SK-N-SH treated with all-trans-retinoic acid at 6 μM for 48 hours (cell line): ENCODE measurements at regions not wholly inside any gene's neighbourhood (a gene's known extent, or its start where the extent isn't known, plus 50 kb on each side); places are given as distances from the start of the nearest gene placed in this dataset.
"Not testable (repeated sequence)": the region's sequence is repeated elsewhere in the genome, so short reads cannot be mapped to it uniquely, and the experiment has no call there.

Experiments used
- ATAC-seq: fragments of 200-7000 bp; cut with Tn5 transposase; 3 replicates; pipeline ENCODE4 v1.9.1; 2020; ENCODE audit warnings: mild to moderate bottlenecking, moderate library complexity
- ARNTL ChIP-seq: fragments of 450-650 bp; formaldehyde crosslinking; IDR thresholded peaks from 2 replicates; pipeline ENCODE4 v1.5.0; 2020; ENCODE audit warnings: low read depth, mild to moderate bottlenecking, moderate library complexity, borderline replicate concordance
- BACH2 ChIP-seq: fragments of 250-450 bp; sonication (Bioruptor Pico); IDR thresholded peaks from 2 replicates; pipeline ENCODE4 v1.9.0; 2021; ENCODE audit warnings: mild to moderate bottlenecking, borderline replicate concordance
- CREB5 ChIP-seq: fragments of 250-450 bp; sonication (Bioruptor Pico); IDR thresholded peaks from 2 replicates; pipeline ENCODE4 v1.5.1; 2020; ENCODE audit warnings: low read depth, mild to moderate bottlenecking, moderate library complexity
- ESRRG ChIP-seq: fragments of 250-450 bp; sonication (Bioruptor Pico); IDR thresholded peaks from 2 replicates; pipeline ENCODE4 v1.6.1; 2021; ENCODE audit warnings: mild to moderate bottlenecking
- GLIS3 ChIP-seq: fragments of 250-450 bp; sonication (Bioruptor Pico); IDR thresholded peaks from 2 replicates; pipeline ENCODE4 v1.5.0; 2020; ENCODE audit warnings: mild to moderate bottlenecking, moderate library complexity
- OSR1 ChIP-seq: fragments of 250-450 bp; sonication (Bioruptor Pico); IDR thresholded peaks from 2 replicates; pipeline ENCODE4 v1.8.0; 2022; ENCODE audit warnings: moderate library complexity, mild to moderate bottlenecking, inconsistent platforms
- PATZ1 ChIP-seq: fragments of 250-450 bp; sonication (Bioruptor Pico); IDR thresholded peaks from 2 replicates; pipeline ENCODE4 v1.8.0; 2020; ENCODE audit warnings: mild to moderate bottlenecking, moderate library complexity, borderline replicate concordance
- PPARA ChIP-seq: fragments of 250-450 bp; sonication (Bioruptor Pico); IDR thresholded peaks from 2 replicates; pipeline ENCODE4 v1.5.0; 2020; ENCODE audit warnings: mild to moderate bottlenecking, borderline replicate concordance
- RARB ChIP-seq: fragments of 250-450 bp; sonication (Bioruptor Pico); IDR thresholded peaks from 2 replicates; pipeline ENCODE4 v1.8.0; 2021; ENCODE audit warnings: mild to moderate bottlenecking, moderate library complexity
- TCF4 ChIP-seq: fragments of 250-450 bp; sonication (Bioruptor Pico); IDR thresholded peaks from 2 replicates; pipeline ENCODE4 v1.8.0; 2021; ENCODE audit warnings: mild to moderate bottlenecking, moderate library complexity, borderline replicate concordance
- ZC3H10 ChIP-seq: fragments of 250-450 bp; sonication (Bioruptor Pico); IDR thresholded peaks from 2 replicates; pipeline ENCODE4 v1.5.1; 2021; ENCODE audit warnings: mild to moderate bottlenecking, moderate library complexity
- ZFP3 ChIP-seq: fragments of 250-450 bp; sonication (Bioruptor Pico); IDR thresholded peaks from 2 replicates; pipeline ENCODE4 v1.5.0; 2020; ENCODE audit warnings: mild to moderate bottlenecking, moderate library complexity
- ZFP30 ChIP-seq: fragments of 450-650 bp; formaldehyde crosslinking; IDR thresholded peaks from 2 replicates; pipeline ENCODE4 v1.5.0; 2022; ENCODE audit warnings: mild to moderate bottlenecking, moderate library complexity
- ZNF70 ChIP-seq: fragments of 450-650 bp; formaldehyde crosslinking; IDR thresholded peaks from 2 replicates; pipeline ENCODE4 v1.5.0; 2020; ENCODE audit warnings: mild to moderate bottlenecking, moderate library complexity
- ZNF8 ChIP-seq: fragments of 450-650 bp; formaldehyde crosslinking; IDR thresholded peaks from 2 replicates; pipeline ENCODE4 v1.5.0; 2020; ENCODE audit warnings: mild to moderate bottlenecking, moderate library complexity
- TF ChIP-seq, protein P1 (sequence below): fragments of 250-450 bp; sonication (Bioruptor Pico); IDR thresholded peaks from 2 replicates; pipeline ENCODE4 v1.8.0; 2021; ENCODE audit warnings: low read depth, mild to moderate bottlenecking, moderate library complexity, borderline replicate concordance
- TF ChIP-seq, protein P2 (sequence below): fragments of 250-450 bp; sonication (Bioruptor Pico); IDR thresholded peaks from 2 replicates; pipeline ENCODE4 v1.5.1; 2021; ENCODE audit warnings: mild to moderate bottlenecking, moderate library complexity

DNA sequence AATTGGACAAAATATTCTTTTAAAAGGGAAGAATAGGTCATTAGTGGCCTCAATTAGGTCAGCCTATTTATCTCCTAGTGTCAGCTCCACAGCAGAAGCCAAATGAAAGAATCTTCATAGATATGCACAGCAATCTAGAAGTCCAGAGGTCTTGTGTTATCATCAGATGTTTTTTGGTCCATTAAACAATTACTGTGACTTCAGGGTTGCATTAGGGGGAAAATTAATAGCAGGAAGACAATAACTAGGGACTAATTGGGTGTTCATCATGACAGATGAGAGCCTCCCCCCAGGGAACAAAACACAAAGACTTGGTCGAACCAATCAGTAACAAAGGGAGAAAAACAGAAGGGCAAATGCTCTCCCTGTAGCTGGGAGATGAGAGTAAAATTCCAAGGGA, 264.7 kb downstream of the PTH2R start (continued):
- TF ChIP-seq RARB (no peak), PPARA (peak; percentile 59; the same call in 1 of the 2 replicates)

DNA sequence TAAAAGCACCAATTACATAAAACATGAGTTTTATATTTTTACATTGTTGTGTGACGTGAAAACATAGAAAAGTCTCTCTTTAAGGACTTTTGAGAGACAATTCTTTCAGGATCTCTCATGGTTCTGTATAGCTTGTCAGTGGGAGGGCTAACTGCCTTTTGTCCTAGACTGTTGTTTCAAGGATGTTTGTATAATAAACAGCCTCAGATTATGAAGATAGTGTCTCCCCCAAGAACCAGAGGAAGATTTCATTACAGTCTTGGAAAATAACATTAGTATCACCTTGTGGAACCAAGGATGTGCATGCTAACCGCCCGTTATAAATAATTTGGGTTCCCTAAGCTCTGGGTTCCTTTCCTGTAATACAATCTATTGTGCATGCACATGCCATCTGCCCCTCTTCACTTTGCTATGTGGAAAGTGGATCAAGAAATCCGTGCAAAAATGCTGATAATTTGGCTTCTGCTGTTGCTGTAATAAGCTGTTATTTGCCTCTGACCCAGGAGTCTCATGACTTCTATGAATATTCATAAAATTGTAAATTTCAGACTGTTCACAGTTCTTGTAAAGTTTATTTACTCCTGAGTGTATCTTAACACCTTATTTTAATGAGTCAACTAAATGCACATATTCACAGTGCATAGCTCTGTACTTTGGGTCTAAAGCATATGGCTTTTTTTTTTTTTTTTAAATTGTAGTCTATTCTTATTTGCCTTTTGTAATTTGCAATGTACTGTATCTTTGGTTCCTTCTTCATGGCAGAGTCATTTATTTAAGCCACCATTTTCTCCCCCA, 265.5 kb downstream of the PTH2R start:
- TF ChIP-seq ZFP3 (CRISPR knock-in tag): no peak
- TF ChIP-seq BACH2 (CRISPR knock-in tag): no peak
- no peak for TF ChIP-seq RARB
- TF ChIP-seq ZNF8 (CRISPR knock-in tag): no peak
- TF ChIP-seq CREB5 (CRISPR knock-in tag): no peak
- no peak for TF ChIP-seq PATZ1 (CRISPR knock-in tag)
- TF ChIP-seq ZC3H10 (CRISPR knock-in tag): no peak
- TF ChIP-seq ZNF70 (CRISPR knock-in tag): no peak
- TF ChIP-seq, protein P1, sequence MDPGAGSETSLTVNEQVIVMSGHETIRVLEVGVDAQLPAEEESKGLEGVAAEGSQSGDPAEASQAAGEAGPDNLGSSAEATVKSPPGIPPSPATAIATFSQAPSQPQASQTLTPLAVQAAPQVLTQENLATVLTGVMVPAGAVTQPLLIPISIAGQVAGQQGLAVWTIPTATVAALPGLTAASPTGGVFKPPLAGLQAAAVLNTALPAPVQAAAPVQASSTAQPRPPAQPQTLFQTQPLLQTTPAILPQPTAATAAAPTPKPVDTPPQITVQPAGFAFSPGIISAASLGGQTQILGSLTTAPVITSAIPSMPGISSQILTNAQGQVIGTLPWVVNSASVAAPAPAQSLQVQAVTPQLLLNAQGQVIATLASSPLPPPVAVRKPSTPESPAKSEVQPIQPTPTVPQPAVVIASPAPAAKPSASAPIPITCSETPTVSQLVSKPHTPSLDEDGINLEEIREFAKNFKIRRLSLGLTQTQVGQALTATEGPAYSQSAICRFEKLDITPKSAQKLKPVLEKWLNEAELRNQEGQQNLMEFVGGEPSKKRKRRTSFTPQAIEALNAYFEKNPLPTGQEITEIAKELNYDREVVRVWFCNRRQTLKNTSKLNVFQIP (CRISPR knock-in tag): no peak
- TF ChIP-seq ARNTL (CRISPR knock-in tag): no peak
- TF ChIP-seq ESRRG: no peak
- ATAC-seq: no peak

DNA sequence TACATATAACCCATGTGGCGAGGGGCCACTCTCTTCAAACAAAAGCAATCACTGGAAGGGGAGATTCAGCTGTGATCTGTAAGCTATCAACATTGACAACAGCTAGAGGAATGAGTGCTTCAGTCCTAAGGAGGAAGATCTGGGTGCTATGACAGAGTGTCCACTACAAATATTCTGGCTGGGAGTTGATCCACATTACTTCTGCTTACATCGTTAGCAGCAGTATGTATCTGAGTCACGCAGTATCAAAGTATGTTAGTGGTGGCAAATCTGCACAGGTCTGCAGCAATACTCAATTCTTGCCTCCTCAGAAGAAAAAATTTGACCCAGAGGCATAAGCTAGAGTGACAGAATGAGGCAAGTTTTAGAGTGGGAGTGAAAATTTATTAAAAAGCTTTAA, 267.0 kb downstream of the PTH2R start:
- ATAC-seq: no peak
- TF ChIP-seq ZFP30 (CRISPR knock-in tag): no peak
- TF ChIP-seq, protein P2, sequence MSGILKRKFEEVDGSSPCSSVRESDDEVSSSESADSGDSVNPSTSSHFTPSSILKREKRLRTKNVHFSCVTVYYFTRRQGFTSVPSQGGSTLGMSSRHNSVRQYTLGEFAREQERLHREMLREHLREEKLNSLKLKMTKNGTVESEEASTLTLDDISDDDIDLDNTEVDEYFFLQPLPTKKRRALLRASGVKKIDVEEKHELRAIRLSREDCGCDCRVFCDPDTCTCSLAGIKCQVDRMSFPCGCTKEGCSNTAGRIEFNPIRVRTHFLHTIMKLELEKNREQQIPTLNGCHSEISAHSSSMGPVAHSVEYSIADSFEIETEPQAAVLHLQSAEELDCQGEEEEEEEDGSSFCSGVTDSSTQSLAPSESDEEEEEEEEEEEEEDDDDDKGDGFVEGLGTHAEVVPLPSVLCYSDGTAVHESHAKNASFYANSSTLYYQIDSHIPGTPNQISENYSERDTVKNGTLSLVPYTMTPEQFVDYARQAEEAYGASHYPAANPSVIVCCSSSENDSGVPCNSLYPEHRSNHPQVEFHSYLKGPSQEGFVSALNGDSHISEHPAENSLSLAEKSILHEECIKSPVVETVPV (CRISPR knock-in tag): no peak
- TF ChIP-seq BACH2 (CRISPR knock-in tag): no peak
- TF ChIP-seq OSR1 (CRISPR knock-in tag): no peak
- no peak for TF ChIP-seq ESRRG
- no peak for TF ChIP-seq PATZ1 (CRISPR knock-in tag)
- TF ChIP-seq ZNF8 (CRISPR knock-in tag): no peak
- TF ChIP-seq ZC3H10 (CRISPR knock-in tag): no peak
- TF ChIP-seq ZFP3 (CRISPR knock-in tag): no peak

- TF ChIP-seq GLIS3 (CRISPR knock-in tag) (no peak), BACH2 (CRISPR knock-in tag) (no peak), ZNF70 (CRISPR knock-in tag) (no peak), TCF4 (CRISPR knock-in tag) (no peak)
- TF ChIP-seq, protein P1 (CRISPR knock-in tag): no peak
- no peak for ATAC-seq
These were observed 268.3 kb downstream of the PTH2R start for GRCh38 chr2:208674919-208675318.

- ATAC-seq: not testable (repeated sequence)
These were observed 279.3 kb downstream of the PTH2R start for GRCh38 chr2:208685929-208686328.
